Neural progenitor cell (in vitro differentiated cells): ENCODE measurements at regions not wholly inside any gene's neighbourhood (a gene's known extent, or its start where the extent isn't known, plus 50 kb on each side); places are given as distances from the start of the nearest gene placed in this dataset.
"Not testable (repeated sequence)": the region's sequence is repeated elsewhere in the genome, so short reads cannot be mapped to it uniquely, and the experiment has no call there.

ENCODE experiments used
- DNase-seq: peaks from one replicate; pipeline ENCODE4 v3.0.0-alpha.2; 2016; ENCODE audit warnings: low spot score
- H2AFZ ChIP-seq: fragments of 200-600 bp; sonication (generic); replicated peaks from 2 replicates; pipeline ENCODE4 v1.6.1; 2016; ENCODE audit warnings: antibody characterized with exemption
- H3F3A ChIP-seq: fragments of 200-600 bp; sonication (generic); 2 replicates; pipeline ENCODE4 v1.6.1; 2016; ENCODE audit warnings: antibody characterized with exemption, low read depth
- H3K27ac ChIP-seq: fragments of 200-600 bp; sonication (generic); 2 replicates; pipeline ENCODE4 v1.5.1; 2016; ENCODE audit warnings: mild to moderate bottlenecking
- H3K27me3 ChIP-seq: fragments of 200-600 bp; sonication (generic); 2 replicates; pipeline ENCODE4 v1.6.1; 2016; ENCODE audit warnings: mild to moderate bottlenecking, moderate library complexity
- H3K36me3 ChIP-seq: fragments of 200-600 bp; sonication (generic); 2 replicates; pipeline ENCODE4 v1.5.1; 2016
- H3K4me1 ChIP-seq: fragments of 200-600 bp; sonication (generic); 2 replicates; pipeline ENCODE4 v1.6.1; 2016; ENCODE audit warnings: mixed run types
- H3K4me2 ChIP-seq: fragments of 200-600 bp; sonication (generic); 2 replicates; pipeline ENCODE4 v1.6.1; 2016
- H3K4me3 ChIP-seq: fragments of 200-600 bp; sonication (generic); 2 replicates; pipeline ENCODE4 v1.5.1; 2016
- H3K79me2 ChIP-seq: fragments of 200-600 bp; sonication (generic); 2 replicates; pipeline ENCODE4 v1.6.1; 2016; ENCODE audit warnings: low read depth
- H3K9ac ChIP-seq: fragments of 200-600 bp; sonication (generic); 2 replicates; pipeline ENCODE4 v1.6.1; 2016
- H3K9me3 ChIP-seq: fragments of 200-600 bp; sonication (generic); 2 replicates; pipeline ENCODE4 v1.5.1; 2016; ENCODE audit warnings: low read depth
- H4K20me1 ChIP-seq: fragments of 200-600 bp; sonication (generic); 2 replicates; pipeline ENCODE4 v1.6.1; 2016; ENCODE audit warnings: low read depth
- H3K27ac Mint-ChIP-seq: 3 replicates; pipeline ENCODE4 v1.8.0; 2021; ENCODE audit warnings: mixed read lengths
- H3K27me3 Mint-ChIP-seq: 2 replicates; pipeline ENCODE4 v1.8.0; 2022; ENCODE audit warnings: low read depth, mild to moderate bottlenecking, inconsistent platforms, moderate library complexity, mixed read lengths; ENCODE audit not compliant: insufficient read depth
- H3K36me3 Mint-ChIP-seq: 3 replicates; pipeline ENCODE4 v1.8.0; 2021; ENCODE audit warnings: mixed read lengths
- H3K4me1 Mint-ChIP-seq: 3 replicates; pipeline ENCODE4 v1.8.0; 2021; ENCODE audit warnings: mixed read lengths
- H3K4me3 Mint-ChIP-seq: 3 replicates; pipeline ENCODE4 v1.8.0; 2021; ENCODE audit warnings: mild to moderate bottlenecking, moderate library complexity, mixed read lengths
- H3K9me3 Mint-ChIP-seq: 3 replicates; pipeline ENCODE4 v1.8.0; 2020; ENCODE audit warnings: mixed read lengths
- CTCF ChIP-seq: fragments of 200-600 bp; sonication (generic); IDR thresholded peaks from 2 replicates; pipeline ENCODE4 v1.5.1; 2017; ENCODE audit warnings: antibody characterized with exemption, mild to moderate bottlenecking
- EZH2 ChIP-seq: fragments of 200-600 bp; sonication (generic); IDR thresholded peaks from 2 replicates; pipeline ENCODE4 v1.6.1; 2017; ENCODE audit warnings: antibody characterized with exemption, mild to moderate bottlenecking, moderate library complexity
- EZH2phosphoT487 ChIP-seq: fragments of 200-600 bp; sonication (generic); IDR thresholded peaks from 2 replicates; pipeline ENCODE4 v1.6.1; 2017; ENCODE audit warnings: antibody characterized with exemption

- H3K9me3 ChIP-seq: no peaks in the 10 kb centered on the region
- H3K4me2 ChIP-seq: no peak overlapping the region
- Mint-ChIP-seq H3K4me1 (peaks cover 4% of the 10 kb centered on the region), H3K4me3 (no peak overlapping the region), H3K9me3 (no peaks in the 10 kb centered on the region), H3K27ac (no peak overlapping the region), H3K27me3 (no peaks in the 10 kb centered on the region), H3K36me3 (no peaks in the 10 kb centered on the region)
- H3K79me2 ChIP-seq: peaks cover 49% of the 10 kb centered on the region
- H4K20me1 ChIP-seq: no peaks in the 10 kb centered on the region
- H3K36me3 ChIP-seq: no peaks in the 10 kb centered on the region
- no peak overlapping the region for H3K9ac ChIP-seq
- DNase-seq: no peak
- no peak overlapping the region for H3K27ac ChIP-seq
- no peak overlapping the region for H2AFZ ChIP-seq
- peaks cover 39% of the 10 kb centered on the region for H3F3A ChIP-seq
- TF ChIP-seq EZH2phosphoT487 (no peak), EZH2 (no peak), CTCF (no peak)
- no peak overlapping the region for H3K4me3 ChIP-seq
- H3K4me1 ChIP-seq: peaks cover 18% of the 10 kb centered on the region
- H3K27me3 ChIP-seq: no peaks in the 10 kb centered on the region
These were observed 84.7 kb downstream of the LARP7 start for GRCh38 chr4:112721627-112722026.

GRCh38 chr4:112726041-112726440, 89.1 kb downstream of the LARP7 start:
- H3K4me2 ChIP-seq: no peak overlapping the region
- no peak overlapping the region for H3K4me3 ChIP-seq
- no peak overlapping the region for H3K4me3 Mint-ChIP-seq
- peaks cover 34% of the 10 kb centered on the region for H3F3A ChIP-seq
- H4K20me1 ChIP-seq: no peaks in the 10 kb centered on the region
- no peak overlapping the region for H2AFZ ChIP-seq
- peaks cover 19% of the 10 kb centered on the region for H3K4me1 ChIP-seq
- H3K9me3 ChIP-seq: no peaks in the 10 kb centered on the region
- H3K27me3 ChIP-seq: no peaks in the 10 kb centered on the region
- DNase-seq: no peak
- peaks cover 7% of the 10 kb centered on the region for H3K9me3 Mint-ChIP-seq
- no peak overlapping the region for H3K27ac Mint-ChIP-seq
- H3K9ac ChIP-seq: no peak overlapping the region
- H3K79me2 ChIP-seq: peaks cover 58% of the 10 kb centered on the region
- H3K36me3 ChIP-seq: no peaks in the 10 kb centered on the region
- peak overlapping the region; percentile 67 for H3K27ac ChIP-seq
- TF ChIP-seq EZH2: no peak
- no peak for TF ChIP-seq EZH2phosphoT487
- no peak for TF ChIP-seq CTCF
- H3K27me3 Mint-ChIP-seq: no peaks in the 10 kb centered on the region
- H3K4me1 Mint-ChIP-seq: no peaks in the 10 kb centered on the region
- H3K36me3 Mint-ChIP-seq: peaks cover 2% of the 10 kb centered on the region

- not testable (repeated sequence) for H2AFZ ChIP-seq, H3K4me3 Mint-ChIP-seq, H3K27ac Mint-ChIP-seq, DNase-seq, H3K9me3 Mint-ChIP-seq, H3K27me3 Mint-ChIP-seq, H3K4me3 ChIP-seq, H3K36me3 ChIP-seq, H3K27me3 ChIP-seq, H4K20me1 ChIP-seq, H3K9ac ChIP-seq, H3K9me3 ChIP-seq, H3K36me3 Mint-ChIP-seq, H3K4me1 Mint-ChIP-seq
- Histone ChIP-seq H3F3A (peaks cover 36% of the 10 kb centered on the region), H3K79me2 (peaks cover 44% of the 10 kb centered on the region), H3K4me2 (peak overlapping the region; percentile 16), H3K27ac (peak overlapping the region; percentile 67), H3K4me1 (peaks cover 13% of the 10 kb centered on the region)
These were observed 90.8 kb downstream of the LARP7 start for GRCh38 chr4:112727728-112728127.

GRCh38 chr4:112731715-112732114, 94.8 kb downstream of the LARP7 start:
- H3K27ac Mint-ChIP-seq: no peak overlapping the region
- DNase-seq: no peak
- Histone ChIP-seq H3K4me2 (no peak overlapping the region), H4K20me1 (no peaks in the 10 kb centered on the region), H3K4me3 (no peak overlapping the region), H3K27ac (peak overlapping the region; percentile 8), H2AFZ (no peak overlapping the region), H3K4me1 (peaks cover 21% of the 10 kb centered on the region), H3K79me2 (peaks cover 43% of the 10 kb centered on the region), H3K9ac (no peak overlapping the region), H3K36me3 (no peaks in the 10 kb centered on the region), H3F3A (peaks cover 35% of the 10 kb centered on the region), H3K9me3 (no peaks in the 10 kb centered on the region), H3K27me3 (no peaks in the 10 kb centered on the region)
- peaks cover 2% of the 10 kb centered on the region for H3K36me3 Mint-ChIP-seq
- no peak for TF ChIP-seq CTCF
- no peak for TF ChIP-seq EZH2
- TF ChIP-seq EZH2phosphoT487: no peak
- H3K9me3 Mint-ChIP-seq: peaks cover 7% of the 10 kb centered on the region
- no peaks in the 10 kb centered on the region for H3K27me3 Mint-ChIP-seq
- no peaks in the 10 kb centered on the region for H3K4me1 Mint-ChIP-seq
- H3K4me3 Mint-ChIP-seq: no peak overlapping the region
